ENCODE measurements at regions not wholly inside any gene's neighbourhood (a gene's known extent, or its start where the extent isn't known, plus 50 kb on each side); places are given as distances from the start of the nearest gene placed in this dataset.
"Not testable (repeated sequence)": the region's sequence is repeated elsewhere in the genome, so short reads cannot be mapped to it uniquely, and the experiment has no call there.

GRCh38 chr9:85487872-85488271 is 253.9 kb downstream of the AGTPBP1 start:
- no peak for DNase-seq

DNA sequence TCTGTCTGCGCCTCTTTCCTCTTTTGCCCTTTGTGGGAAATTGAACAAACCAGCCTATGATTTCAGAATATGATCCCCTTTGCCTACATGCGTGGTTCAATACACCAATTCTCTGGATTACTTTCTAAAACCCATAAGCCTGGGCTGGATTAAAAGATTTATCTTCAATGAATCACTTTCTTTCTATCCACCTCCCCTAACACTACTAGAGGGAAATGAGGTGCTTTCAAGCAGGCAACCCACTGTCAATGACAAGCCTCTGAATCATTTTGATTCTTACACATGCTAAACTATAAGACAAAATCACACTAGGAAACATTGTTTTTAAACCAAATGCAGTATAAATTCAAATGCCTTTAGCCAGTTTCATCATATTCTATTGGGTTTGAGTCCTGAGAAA is 257.5 kb downstream of the AGTPBP1 start:
- DNase-seq = no peak

DNA sequence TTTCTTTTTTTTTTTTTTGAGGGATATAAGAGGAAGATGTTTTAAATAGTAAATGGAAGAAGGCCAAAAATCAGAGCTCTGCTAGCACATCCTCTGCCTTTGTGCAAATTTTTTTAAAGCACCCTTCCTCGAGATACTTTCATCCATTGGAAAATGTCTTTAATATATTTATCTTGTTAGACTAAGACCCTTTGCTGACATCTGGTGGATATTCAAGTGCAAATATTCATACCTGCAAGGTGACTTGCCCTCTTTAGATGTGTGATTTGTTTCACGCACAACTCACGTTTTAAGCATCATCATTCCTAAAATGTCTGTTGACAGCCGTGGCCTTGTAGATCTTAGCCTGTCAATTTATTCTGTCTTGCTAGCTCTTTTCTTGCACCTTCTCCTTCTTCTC is 258.5 kb downstream of the AGTPBP1 start:
- DNase-seq = no peak

DNA sequence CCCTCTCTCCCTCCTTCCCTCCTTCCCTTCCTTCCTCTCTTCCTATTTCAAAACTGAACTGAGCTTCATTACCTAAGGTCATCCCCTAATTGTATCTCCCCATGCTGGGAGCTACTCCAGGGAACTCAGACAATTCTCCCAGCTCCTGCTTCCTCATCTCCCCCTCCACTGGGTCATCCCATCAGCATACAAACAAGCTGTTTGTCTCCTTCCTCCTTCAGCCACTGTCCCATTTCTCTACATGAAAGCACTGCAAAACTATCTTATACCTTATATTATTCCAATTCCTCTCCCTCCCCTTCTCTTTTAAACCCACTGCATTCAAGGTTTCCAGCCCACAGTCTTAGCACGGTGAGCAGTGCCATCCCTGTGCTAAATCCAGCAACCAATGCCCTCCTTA is 262.4 kb downstream of the AGTPBP1 start:
- DNase-seq = no peak

DNA sequence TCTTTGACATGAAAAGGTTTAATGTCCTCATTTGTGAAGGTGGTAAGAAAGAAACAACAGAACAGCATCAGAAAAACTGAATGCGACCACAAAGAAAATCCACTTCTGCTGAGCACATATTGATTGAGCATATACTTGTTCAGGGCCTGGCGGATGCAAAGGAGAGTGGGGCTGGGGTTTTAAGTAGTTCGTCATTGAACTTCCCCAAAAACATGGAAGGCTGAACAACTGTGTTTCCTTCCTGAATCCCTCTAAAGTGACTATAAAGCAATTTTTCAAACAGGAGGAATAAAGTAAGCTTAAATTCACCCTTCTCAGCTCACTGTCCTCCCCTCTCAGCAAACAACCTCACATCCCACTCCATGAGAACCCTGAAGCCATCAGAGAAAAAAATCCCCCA is 262.9 kb downstream of the AGTPBP1 start:
- DNase-seq = no peak

- not testable (repeated sequence) for DNase-seq
Observed at GRCh38 chr9:85474896-85475295, 266.9 kb downstream of the AGTPBP1 start.

GRCh38 chr9:85471791-85472190 is 270.0 kb downstream of the AGTPBP1 start:
- DNase-seq = no peak

GRCh38 chr9:85469041-85469440 is 272.7 kb downstream of the AGTPBP1 start:
- DNase-seq = no peak

GRCh38 chr9:85466834-85467233 is 274.9 kb downstream of the AGTPBP1 start:
- no peak for DNase-seq

GRCh38 chr9:85458114-85458864 is 283.5 kb downstream of the AGTPBP1 start:
- not testable (repeated sequence) for DNase-seq

DNA sequence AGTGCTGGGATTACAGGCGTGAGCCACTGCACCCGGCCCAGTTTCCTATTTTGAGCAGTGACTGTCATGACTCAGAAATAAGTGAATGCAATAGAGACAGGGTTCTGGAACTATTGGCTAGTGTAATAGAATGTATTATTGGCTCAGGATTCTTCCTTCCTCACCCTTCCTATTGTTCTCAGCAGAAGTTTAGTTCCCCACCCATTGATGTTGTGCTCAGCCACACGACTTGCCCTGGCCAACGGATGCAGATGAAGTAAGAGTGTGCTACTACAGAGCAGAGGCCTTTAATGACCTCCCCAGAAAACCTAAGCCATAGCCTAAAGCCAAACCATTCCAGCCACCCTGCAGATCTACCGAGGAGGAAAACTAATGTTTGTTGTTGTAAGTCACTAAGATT is 287.9 kb downstream of the AGTPBP1 start:
- DNase-seq = no peak

DNA sequence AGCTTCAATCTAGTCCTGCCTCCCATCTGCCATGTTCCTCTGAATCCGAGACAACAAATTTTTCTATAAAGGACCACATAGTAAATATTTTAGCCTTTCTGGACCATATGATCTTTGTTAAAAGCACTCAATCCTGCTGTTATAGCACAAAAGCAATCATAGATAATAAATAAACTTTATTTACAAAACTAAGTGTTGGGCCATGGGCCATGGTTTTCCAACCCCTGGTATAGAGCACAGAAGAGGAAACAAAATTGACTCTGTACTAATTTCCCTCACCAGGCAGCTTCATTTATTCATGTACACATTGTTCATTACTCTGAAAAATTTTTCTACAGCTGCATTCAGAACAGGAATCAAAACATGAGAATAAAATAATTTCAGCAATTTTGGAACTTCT is 288.9 kb downstream of the AGTPBP1 start:
- DNase-seq = no peak

- DNase-seq = no peak
Observed at GRCh38 chr9:85451680-85452079, 290.1 kb downstream of the AGTPBP1 start.

DNA sequence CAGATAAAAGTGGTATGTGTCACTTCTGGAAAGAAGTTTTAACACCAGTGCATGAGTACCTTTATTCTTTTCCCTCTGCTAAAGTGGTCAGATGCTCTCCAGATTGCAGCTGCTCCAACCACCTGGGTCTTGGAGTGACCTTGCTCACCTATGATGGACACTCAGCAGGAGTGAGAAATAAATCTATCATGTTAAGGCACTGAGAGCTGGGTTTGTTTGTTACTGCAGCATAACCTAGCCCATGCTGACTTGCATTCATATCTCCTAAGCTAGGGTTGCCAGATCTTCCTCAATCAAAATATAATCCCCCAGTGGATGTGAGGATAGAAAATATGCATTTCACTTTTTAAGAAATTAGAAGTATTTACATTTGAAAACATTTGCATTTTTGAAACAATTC is 295.9 kb downstream of the AGTPBP1 start:
- DNase-seq = no peak

- DNase-seq = no peak
Observed at GRCh38 chr9:85444243-85444642, 297.5 kb downstream of the AGTPBP1 start.

DNA sequence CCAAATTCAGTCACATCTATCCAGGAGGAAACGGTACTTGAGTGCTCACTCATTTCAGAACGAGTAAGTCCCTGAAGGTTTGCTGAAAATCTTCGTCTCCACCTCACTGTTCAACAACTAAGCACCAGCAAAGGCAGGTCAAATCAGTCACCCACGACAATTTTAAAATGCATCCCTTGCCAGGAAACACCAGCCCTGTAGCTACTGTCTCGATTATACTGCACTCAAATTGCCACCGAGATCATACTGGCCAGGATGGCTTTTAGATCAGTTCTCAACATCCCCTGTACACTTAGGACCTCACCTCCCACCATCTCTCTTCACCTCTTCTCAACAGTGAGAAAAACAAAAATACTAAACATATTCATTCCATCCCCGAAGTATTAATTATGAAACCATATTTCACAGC is 298.6 kb downstream of the AGTPBP1 start:
- DNase-seq = no peak

DNA sequence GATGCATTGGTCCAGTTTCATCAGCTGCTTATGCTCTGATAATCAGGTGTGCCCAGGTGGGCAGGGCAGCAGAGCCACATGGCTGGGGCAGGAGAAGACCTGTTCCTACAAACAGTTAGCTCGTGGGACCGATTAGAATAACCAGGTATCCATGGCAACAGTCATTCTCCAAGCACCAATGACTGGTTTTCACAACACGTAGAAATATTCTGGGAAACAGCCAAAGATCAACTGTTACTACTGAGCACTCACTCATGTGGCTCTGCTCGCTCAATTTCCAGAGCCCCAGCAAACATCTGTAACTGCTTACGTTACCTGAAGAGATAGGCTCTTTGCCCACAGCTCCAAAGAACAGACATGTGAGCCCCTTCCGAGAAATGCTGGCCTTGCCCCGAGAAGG is 302.0 kb downstream of the AGTPBP1 start:
- DNase-seq = no peak

DNA sequence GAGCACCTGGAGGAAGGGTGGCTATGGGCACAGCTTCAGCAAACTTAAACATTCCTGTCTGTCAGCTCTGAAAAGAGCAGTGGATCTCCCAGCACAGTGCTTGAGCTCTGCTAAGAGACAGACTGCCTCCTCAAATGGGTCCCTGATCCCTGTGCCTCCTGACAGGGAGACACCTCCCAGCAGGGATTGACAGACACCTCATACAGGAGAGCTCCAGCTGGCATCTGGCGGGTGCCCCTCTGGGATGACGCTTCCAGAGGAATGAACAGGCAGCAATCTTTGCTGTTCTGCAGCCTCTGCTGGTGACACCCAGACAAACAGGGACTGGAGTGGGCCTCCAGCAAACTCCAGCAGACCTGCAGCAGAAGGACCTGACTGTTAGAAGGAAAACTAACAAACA is 307.8 kb downstream of the AGTPBP1 start:
- not testable (repeated sequence) for DNase-seq

DNA sequence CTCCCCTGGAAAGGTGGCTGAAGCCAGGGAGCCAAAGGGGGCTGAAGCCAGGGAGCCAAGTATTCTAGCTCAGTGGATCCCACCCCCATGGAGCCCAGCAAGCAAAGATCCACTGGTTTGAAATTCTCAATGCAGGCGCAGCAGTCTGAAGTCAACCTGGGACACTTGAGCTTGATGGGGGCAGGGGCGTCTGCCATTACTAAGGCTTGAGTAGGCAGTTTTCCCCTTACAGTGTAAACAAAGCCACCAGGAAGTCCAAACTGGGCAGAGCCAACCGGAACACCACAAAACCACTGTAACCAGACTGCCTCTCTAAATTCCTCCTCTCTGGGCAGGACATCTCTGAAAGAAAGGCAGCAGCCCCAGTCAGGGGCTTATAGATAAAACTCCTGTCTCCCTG is 308.2 kb downstream of the AGTPBP1 start:
- DNase-seq = not testable (repeated sequence)

DNA sequence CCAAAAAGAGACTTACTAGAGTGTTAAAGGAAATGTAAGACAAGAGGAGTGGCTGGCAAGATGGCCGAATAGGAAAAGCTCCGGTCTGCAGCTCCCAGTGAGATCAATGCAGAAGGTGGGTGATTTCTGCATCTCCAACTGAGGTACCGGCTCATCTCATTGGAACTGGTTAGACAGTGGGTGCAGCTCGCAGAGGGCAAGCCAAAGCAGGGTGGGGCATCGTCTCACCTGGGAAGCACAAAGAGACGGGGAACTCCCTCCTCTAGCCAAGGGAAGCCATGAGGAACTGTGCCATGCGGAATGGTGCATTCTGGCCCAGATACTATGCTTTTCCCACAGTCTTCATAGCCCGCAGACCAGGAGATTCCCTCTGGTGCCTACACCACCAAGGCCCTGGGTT is 308.7 kb downstream of the AGTPBP1 start:
- DNase-seq = no peak

- DNase-seq = no peak
Observed at GRCh38 chr9:85432599-85432998, 309.2 kb downstream of the AGTPBP1 start.

DNA sequence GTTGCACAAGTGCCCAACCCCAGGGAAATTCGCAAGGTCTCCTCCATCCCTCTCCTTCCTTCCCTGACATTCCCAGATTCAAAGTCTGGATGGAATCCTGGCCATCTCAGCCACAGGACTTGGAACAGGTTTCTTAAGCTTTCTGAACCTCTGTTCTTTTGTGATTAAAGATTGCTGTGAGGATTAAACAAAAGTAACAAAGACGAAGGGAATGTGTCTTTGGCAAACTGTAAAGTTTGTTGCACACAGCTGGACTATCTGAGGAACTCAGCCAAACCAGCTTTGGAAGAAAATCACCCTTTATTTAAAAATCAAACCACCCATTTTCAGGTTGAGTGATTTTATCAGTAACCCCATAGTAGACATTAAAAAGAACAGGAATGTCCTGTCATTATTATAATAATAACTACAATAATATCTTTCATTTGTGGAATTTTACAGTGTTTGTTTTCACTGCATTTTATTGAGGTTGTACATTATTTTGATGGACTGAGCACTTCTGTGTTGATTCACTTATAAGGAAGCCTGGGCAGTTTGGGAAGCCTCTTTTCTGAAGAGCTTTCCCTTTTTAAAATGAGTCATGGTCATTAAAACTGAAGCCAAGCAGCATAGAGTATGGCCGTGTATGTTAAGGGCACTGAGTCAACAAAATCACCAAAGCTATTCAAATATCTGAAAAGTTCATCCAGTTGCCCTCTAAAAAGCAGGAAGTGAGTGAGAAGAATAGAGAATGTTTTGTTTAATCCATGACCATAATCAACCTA is 310.2 kb downstream of the AGTPBP1 start:
- no peak for DNase-seq

GRCh38 chr9:85430659-85431338 is 311.0 kb downstream of the AGTPBP1 start:
- DNase-seq = no peak

DNA sequence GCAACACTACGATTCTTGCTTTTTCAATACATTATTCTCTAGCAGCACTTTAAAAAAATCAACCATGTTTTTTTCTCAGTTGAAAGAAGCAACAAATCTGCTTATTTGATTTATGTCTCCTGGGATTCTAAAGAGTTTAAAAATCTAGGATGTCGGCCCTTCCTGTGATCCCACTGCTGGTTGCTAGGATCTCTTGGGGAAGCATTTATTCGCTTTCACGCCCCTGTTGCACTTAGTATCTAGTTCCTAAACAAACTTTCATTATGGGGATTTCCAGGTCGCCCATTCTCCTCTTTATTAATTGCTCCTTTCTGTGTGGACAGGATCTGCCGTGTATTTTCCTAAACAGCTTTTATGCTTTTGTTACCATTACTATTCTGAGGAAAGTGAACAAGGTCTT is 313.5 kb downstream of the AGTPBP1 start:
- DNase-seq = no peak

All from bone marrow (tissue), 2 donors.